OCI-LY3 (cell line): ENCODE measurements at regions not wholly inside any gene's neighbourhood (a gene's known extent, or its start where the extent isn't known, plus 50 kb on each side); places are given as distances from the start of the nearest gene placed in this dataset.

Source experiments
- H2AFZ ChIP-seq: fragments of 200-600, 300-600 bp; shearing (Covaris generic); 2 replicates; pipeline ENCODE4 v1.6.0; 2014; ENCODE audit warnings: antibody characterized with exemption, low read depth, low read length
- H3K27ac ChIP-seq: fragments of 200-600, 300-600 bp; sonication (generic); 2 replicates; pipeline ENCODE4 v1.5.1; 2014; ENCODE audit warnings: mild to moderate bottlenecking, low read length, moderate library complexity, mixed read lengths
- H3K27me3 ChIP-seq: fragments of 200-600, 300-600 bp; sonication (generic); 2 replicates; pipeline ENCODE4 v1.6.1; 2014; ENCODE audit warnings: low read depth, low read length, mixed read lengths
- H3K36me3 ChIP-seq: fragments of 200-600, 300-600 bp; sonication (generic); replicated peaks from 2 replicates; pipeline ENCODE3; 2014; ENCODE audit warnings: low read depth, low read length, mixed read lengths
- H3K4me1 ChIP-seq: fragments of 300-600, 200-600 bp; sonication (generic); 2 replicates; pipeline ENCODE4 v1.6.1; 2014; ENCODE audit warnings: low read length, mixed read lengths
- H3K4me2 ChIP-seq: fragments of 200-600, 300-600 bp; sonication (generic); 2 replicates; pipeline ENCODE4 v1.6.1; 2014; ENCODE audit warnings: low read length, mixed read lengths
- H3K4me3 ChIP-seq: fragments of 300-600, 200-600 bp; sonication (generic); 2 replicates; pipeline ENCODE4 v1.5.1; 2014; ENCODE audit warnings: antibody characterized with exemption, mild to moderate bottlenecking, low read length, moderate library complexity
- H3K79me2 ChIP-seq: fragments of 300-600, 200-600 bp; shearing (Covaris generic); 2 replicates; pipeline ENCODE4 v1.6.1; 2014; ENCODE audit warnings: mild to moderate bottlenecking, low read length, mixed read lengths
- H3K9ac ChIP-seq: fragments of 300-600, 200-600 bp; shearing (Covaris generic); 2 replicates; pipeline ENCODE4 v1.6.0; 2014; ENCODE audit warnings: mild to moderate bottlenecking, low read length, moderate library complexity
- H3K9me3 ChIP-seq: fragments of 200-600, 300-600 bp; shearing (Covaris generic); 2 replicates; pipeline ENCODE4 v1.6.1; 2014; ENCODE audit warnings: low read length, mixed read lengths; ENCODE audit not compliant: insufficient read depth
- H4K20me1 ChIP-seq: fragments of 200-600, 300-600 bp; sonication (generic); 2 replicates; pipeline ENCODE4 v1.6.1; 2016; ENCODE audit warnings: low read length, mixed read lengths; ENCODE audit not compliant: insufficient read depth
- EZH2phosphoT487 ChIP-seq: fragments of 200-600 bp; shearing (Covaris generic); IDR thresholded peaks from 2 replicates; pipeline ENCODE4 v1.6.1; 2018; ENCODE audit warnings: antibody characterized with exemption, mixed run types, low read depth
- TF ChIP-seq, protein P1 (sequence below): fragments of 200-600, 300-600 bp; sonication (generic); IDR thresholded peaks from 2 replicates; pipeline ENCODE4 v1.5.1; 2014; ENCODE audit warnings: antibody characterized with exemption, low read length, low read depth

DNA sequence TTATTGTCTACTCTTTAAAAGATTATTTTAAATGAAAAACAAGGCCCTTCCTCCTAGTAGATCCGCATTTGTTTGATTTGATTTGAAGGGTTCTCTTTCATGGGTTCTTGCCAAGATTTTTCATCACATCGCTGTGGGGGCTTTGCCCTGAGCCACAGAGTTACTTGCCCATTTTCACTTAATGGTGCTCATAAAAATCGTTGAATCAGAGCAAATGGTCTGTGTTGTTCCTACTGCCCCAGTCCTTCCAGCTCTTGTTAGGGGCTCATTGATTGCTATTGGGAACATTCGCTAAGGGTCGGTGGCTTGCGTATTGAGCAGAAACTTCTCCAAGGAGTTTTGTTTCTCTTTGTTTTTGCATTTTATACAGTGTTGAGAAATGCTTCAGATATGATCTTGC, 1023.4 kb upstream of the CDH8 start:
- H4K20me1 ChIP-seq: no peaks in the 10 kb centered on the region
- no peaks in the 10 kb centered on the region for H3K36me3 ChIP-seq
- H3K4me1 ChIP-seq: no peaks in the 10 kb centered on the region
- no peak overlapping the region for H3K9ac ChIP-seq
- H3K79me2 ChIP-seq: no peaks in the 10 kb centered on the region
- H3K27me3 ChIP-seq: no peaks in the 10 kb centered on the region
- no peaks in the 10 kb centered on the region for H3K9me3 ChIP-seq
- no peak overlapping the region for H3K4me2 ChIP-seq
- H3K27ac ChIP-seq: no peak overlapping the region
- H2AFZ ChIP-seq: no peak overlapping the region
- H3K4me3 ChIP-seq: no peak overlapping the region
- TF ChIP-seq EZH2phosphoT487: no peak
- TF ChIP-seq, protein P1, sequence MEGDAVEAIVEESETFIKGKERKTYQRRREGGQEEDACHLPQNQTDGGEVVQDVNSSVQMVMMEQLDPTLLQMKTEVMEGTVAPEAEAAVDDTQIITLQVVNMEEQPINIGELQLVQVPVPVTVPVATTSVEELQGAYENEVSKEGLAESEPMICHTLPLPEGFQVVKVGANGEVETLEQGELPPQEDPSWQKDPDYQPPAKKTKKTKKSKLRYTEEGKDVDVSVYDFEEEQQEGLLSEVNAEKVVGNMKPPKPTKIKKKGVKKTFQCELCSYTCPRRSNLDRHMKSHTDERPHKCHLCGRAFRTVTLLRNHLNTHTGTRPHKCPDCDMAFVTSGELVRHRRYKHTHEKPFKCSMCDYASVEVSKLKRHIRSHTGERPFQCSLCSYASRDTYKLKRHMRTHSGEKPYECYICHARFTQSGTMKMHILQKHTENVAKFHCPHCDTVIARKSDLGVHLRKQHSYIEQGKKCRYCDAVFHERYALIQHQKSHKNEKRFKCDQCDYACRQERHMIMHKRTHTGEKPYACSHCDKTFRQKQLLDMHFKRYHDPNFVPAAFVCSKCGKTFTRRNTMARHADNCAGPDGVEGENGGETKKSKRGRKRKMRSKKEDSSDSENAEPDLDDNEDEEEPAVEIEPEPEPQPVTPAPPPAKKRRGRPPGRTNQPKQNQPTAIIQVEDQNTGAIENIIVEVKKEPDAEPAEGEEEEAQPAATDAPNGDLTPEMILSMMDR: no peak

DNA sequence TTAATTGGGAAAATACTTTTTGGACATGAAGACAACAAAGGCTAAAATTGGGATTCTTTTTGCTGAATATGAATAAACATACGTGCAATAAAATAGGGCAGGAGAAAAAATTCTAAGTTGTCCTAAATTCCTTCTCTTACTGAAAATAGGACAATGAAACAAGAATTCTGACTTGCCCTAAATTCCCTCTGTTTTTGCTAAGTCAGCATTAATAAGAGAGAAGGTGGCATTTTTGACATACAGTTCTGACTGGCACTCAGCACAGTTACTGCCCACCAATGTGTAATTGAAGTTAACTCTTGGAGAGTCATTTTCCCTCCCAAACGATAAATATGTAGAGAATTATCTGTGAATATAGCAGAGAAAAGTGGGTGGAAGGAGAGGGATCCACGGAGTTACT, 1021.1 kb upstream of the CDH8 start:
- no peaks in the 10 kb centered on the region for H3K4me1 ChIP-seq
- no peaks in the 10 kb centered on the region for H3K79me2 ChIP-seq
- H3K9ac ChIP-seq: no peak overlapping the region
- no peak for TF ChIP-seq EZH2phosphoT487
- TF ChIP-seq, protein P1: no peak
- no peaks in the 10 kb centered on the region for H4K20me1 ChIP-seq
- H3K36me3 ChIP-seq: no peaks in the 10 kb centered on the region
- H3K27ac ChIP-seq: no peak overlapping the region
- H2AFZ ChIP-seq: no peak overlapping the region
- H3K27me3 ChIP-seq: no peaks in the 10 kb centered on the region
- no peak overlapping the region for H3K4me2 ChIP-seq
- no peaks in the 10 kb centered on the region for H3K9me3 ChIP-seq
- no peak overlapping the region for H3K4me3 ChIP-seq

DNA sequence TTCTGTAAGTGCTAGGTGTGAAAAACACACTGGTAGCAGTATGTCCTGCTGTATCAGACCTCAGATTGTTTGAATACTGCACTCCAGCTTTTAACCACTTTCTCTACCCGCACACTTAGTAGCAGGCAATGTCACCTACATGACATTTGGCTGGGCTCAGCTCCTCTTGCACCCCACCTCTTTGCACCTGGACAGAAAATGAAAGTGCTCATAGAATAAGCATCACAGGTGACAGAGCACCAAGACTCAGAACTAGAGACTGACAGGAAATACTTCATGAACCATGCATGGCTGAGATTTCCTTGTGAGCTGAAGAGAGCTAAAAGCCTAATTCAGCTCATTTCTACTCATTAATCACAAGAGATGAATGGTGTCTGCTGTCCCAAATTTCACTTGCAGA, 1014.2 kb upstream of the CDH8 start:
- no peaks in the 10 kb centered on the region for H3K27me3 ChIP-seq
- H3K79me2 ChIP-seq: no peaks in the 10 kb centered on the region
- H4K20me1 ChIP-seq: no peaks in the 10 kb centered on the region
- no peak overlapping the region for H3K27ac ChIP-seq
- H3K9ac ChIP-seq: no peak overlapping the region
- no peak overlapping the region for H2AFZ ChIP-seq
- H3K4me1 ChIP-seq: no peaks in the 10 kb centered on the region
- TF ChIP-seq, protein P1: no peak
- no peak for TF ChIP-seq EZH2phosphoT487
- H3K4me3 ChIP-seq: no peak overlapping the region
- H3K4me2 ChIP-seq: no peak overlapping the region
- H3K9me3 ChIP-seq: no peaks in the 10 kb centered on the region
- H3K36me3 ChIP-seq: no peaks in the 10 kb centered on the region

DNA sequence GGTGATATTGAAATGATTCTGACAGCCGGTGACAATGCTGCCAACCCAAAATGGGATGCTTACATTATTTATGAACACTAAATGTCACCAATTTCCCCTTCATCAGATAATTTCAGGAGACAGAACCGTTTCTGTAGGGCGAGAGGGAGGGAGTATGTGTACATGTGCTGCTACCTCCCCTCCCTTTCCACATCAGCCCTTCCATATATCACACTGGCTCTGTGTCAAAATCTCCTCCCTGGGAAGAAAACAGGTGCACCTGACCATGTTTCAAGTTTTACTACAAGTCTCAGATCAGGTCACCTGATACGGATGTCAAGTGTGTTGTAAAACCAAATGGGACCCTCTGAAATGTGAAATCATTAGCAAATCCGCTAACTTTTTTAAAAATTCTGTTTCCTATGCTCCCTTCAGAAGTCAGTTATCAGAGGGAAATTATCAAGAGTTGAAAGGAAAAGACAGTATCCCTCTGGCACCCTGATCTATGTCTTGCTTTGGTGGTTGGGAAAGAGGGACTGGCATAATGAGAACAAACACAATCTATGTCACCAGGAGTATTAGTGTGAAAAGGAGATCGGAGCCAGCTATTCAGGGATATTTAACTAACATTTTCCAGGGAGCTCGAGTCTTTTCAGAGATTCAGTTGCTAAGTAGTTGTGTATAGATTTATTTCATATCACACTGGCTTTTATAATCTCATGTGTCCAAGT, 1002.3 kb upstream of the CDH8 start:
- H3K27me3 ChIP-seq: no peaks in the 10 kb centered on the region
- H3K9ac ChIP-seq: no peak overlapping the region
- H3K4me1 ChIP-seq: no peaks in the 10 kb centered on the region
- no peaks in the 10 kb centered on the region for H3K36me3 ChIP-seq
- TF ChIP-seq, protein P1: no peak
- no peak for TF ChIP-seq EZH2phosphoT487
- H4K20me1 ChIP-seq: no peaks in the 10 kb centered on the region
- H3K4me2 ChIP-seq: no peak overlapping the region
- no peak overlapping the region for H3K4me3 ChIP-seq
- no peak overlapping the region for H3K27ac ChIP-seq
- no peaks in the 10 kb centered on the region for H3K9me3 ChIP-seq
- no peaks in the 10 kb centered on the region for H3K79me2 ChIP-seq
- H2AFZ ChIP-seq: no peak overlapping the region
